Stimulated activated CD8-positive, alpha-beta memory T cell treated with anti-CD3 and anti-CD28 coated beads, Interleukin-15, amount 100 ng/mL, for 1 hour (primary cell): ENCODE measurements at regions not wholly inside any gene's neighbourhood (a gene's known extent, or its start where the extent isn't known, plus 50 kb on each side); places are given as distances from the start of the nearest gene placed in this dataset.

ENCODE experiments used
- DNase-seq: peaks from one replicate; pipeline ENCODE4 v3.0.0-alpha.2; 2020; ENCODE audit warnings: low read depth

GRCh38 chr16:51420247-51420646 is 269.2 kb upstream of the SALL1 start:
- no peak for DNase-seq

DNA sequence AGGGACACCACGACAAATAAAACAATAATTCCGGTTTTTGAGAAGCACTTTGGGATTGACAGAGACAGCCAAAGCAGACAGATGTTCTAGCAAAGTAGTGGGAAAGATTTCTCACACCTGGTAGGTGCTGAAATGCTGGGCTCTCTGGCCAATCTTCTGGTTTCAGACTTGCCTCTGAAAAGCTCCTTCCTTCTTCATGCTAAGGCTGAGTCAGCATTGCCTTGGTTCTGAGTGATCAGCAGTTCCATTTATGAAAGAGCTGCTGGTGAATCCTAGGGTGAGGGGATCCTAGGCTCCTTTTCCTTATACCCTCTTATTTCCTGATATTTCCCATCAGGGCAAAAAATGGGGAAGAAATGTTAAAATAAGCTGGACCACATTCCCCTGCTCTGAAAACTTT is 268.7 kb upstream of the SALL1 start:
- DNase-seq = no peak

DNA sequence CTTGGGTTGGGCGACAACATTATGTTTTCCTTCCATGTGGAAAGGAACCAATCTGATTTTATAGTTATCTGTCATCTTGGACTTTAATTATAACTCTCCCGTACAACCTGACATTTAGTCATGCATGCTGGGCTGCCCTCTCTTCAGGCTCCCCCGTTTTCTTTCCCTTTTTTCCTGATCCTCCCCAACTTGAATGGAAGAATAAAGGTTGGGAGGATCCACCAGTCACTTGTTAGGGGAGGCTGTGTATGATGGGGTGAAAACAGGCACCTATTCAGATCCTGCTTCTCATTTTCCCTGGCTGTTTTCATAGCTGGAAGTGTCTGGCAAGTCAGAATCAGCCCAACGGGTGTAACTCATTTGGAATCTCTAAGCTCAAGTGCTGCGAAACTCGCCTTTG is 267.2 kb upstream of the SALL1 start:
- DNase-seq = no peak

GRCh38 chr16:51416926-51417325 is 265.9 kb upstream of the SALL1 start:
- DNase-seq = no peak

DNA sequence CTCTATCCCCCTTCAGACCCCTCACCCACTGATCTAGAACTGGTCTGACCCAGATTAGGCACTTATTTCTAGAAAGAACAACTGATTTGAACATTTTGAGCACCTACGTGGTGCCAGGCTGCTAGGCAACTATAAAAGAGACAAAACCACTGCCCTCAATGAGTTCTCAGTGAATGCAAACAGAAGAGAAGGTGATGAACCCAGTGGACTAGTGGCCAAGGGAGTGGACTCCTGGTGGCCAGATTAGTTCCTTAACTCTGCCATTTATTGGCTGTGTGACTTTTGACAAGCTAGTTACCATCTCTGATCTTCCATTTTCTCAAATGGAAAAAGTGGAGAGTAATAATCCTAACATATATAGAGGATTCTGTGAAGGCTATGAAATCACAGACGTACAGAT is 259.1 kb upstream of the SALL1 start:
- DNase-seq = no peak

DNA sequence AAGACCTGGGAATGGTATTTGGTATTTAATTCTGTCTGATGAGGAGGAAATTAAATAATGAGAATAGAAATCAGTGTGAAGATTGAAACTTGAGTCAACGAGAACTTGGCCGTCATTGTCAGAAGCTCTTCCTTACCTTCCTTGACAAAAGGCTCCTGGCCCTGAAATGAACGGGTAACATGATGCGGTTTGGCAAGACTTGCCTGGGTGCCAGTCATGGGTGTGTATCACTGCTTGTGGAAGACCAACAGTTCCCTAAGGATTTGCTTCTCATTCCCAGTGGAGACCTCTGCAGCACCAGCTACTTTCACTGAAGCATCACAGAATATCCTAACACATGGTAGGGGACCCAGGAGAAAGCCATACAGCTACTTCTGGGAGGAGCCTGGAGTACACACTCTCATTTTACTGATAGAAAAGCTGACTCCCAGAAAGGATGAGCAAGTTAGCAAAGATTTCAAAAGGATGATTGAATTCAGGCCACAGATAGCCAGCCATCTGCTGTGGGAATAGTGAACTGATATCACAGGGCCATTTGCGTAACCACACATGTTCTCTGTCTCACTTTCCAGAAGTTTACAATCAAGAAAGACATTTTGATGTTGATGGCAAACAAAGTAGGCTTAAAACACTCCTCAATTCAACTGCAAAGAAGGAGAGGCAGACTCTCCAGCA is 258.1 kb upstream of the SALL1 start:
- no peak for DNase-seq

GRCh38 chr16:51408357-51408756 is 257.3 kb upstream of the SALL1 start:
- no peak for DNase-seq

DNA sequence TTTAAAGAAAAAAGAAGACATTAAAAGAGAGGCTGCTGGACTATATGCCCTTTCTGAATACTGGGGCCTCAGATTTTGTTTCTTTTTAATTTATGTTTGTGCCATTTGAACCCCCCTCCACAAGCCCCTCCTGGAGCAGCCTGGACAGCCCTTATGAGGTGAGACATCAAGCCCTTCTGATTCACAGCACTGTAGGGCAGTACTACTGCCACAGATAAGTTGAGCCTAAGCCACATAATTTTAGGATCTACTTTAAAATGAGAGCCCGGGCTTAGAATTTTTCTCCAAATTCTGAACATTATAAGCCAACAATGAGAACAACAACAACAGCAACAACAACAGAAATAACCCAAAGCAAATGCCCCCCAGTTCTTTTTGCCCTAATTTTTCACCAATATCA is 256.9 kb upstream of the SALL1 start:
- DNase-seq = no peak

DNA sequence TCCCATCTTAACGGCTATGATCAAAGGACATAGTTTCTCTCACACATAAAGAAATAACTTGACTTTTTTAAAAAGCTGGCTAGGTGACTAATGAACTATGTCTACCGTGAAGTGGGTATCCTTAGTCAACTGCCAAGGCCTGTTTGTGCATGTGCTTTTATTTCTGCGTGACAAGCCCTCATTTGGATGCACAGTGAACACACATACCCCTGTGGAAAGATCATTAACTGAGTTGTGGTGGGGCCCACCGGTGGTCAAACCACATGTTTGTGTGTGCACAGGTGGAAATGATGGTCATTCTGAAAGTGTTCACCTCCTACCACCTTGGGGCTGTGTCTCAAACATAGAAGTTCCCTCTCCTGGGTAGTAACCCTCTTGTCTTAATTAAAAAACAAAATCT is 256.1 kb upstream of the SALL1 start:
- DNase-seq = no peak

GRCh38 chr16:51405361-51405760 is 254.3 kb upstream of the SALL1 start:
- no peak for DNase-seq

- DNase-seq = no peak
These were observed 253.3 kb upstream of the SALL1 start for GRCh38 chr16:51404386-51404785.

DNA sequence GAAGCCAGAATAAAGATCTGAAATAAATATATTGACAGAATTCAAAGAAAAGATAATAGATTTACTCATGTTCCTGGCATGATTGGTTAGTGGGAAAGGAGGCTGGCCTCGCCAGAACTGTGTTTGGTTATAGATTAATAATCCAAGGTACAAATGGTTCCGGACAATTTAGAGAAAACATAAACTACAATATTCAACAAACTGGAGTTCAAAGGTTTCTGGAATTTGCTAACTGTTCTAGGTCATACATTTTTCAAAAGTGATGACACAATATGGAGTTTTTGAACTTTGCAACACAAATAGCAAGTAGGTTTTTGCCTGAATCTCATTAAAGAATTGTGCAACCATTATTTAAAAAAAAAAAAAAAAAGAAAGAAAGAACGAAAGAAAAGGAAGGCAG is 251.7 kb upstream of the SALL1 start:
- no peak for DNase-seq

- DNase-seq = no peak
These were observed 251.2 kb upstream of the SALL1 start for GRCh38 chr16:51402298-51402697.

GRCh38 chr16:51401673-51402072 is 250.6 kb upstream of the SALL1 start:
- no peak for DNase-seq

- no peak for DNase-seq
These were observed 249.0 kb upstream of the SALL1 start for GRCh38 chr16:51399908-51400670.

DNA sequence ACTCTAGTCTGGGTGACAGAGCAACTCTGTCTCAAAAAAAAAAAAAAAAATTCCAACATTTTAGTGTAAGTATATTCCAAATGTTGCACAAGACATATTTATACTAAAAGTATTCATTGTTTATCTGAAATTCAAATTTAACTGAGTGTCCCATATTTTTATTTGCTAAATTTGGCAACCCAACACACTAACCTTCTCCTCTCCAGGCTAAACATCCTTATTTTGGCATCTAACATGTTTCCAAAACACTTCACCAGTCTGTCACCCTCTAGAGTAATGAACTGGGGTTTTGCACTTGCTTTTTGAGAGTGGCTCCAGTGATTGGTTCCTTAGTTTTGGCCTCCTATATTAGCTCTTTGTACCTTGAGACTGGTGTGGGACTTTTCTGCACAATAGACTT is 243.4 kb upstream of the SALL1 start:
- DNase-seq = no peak

DNA sequence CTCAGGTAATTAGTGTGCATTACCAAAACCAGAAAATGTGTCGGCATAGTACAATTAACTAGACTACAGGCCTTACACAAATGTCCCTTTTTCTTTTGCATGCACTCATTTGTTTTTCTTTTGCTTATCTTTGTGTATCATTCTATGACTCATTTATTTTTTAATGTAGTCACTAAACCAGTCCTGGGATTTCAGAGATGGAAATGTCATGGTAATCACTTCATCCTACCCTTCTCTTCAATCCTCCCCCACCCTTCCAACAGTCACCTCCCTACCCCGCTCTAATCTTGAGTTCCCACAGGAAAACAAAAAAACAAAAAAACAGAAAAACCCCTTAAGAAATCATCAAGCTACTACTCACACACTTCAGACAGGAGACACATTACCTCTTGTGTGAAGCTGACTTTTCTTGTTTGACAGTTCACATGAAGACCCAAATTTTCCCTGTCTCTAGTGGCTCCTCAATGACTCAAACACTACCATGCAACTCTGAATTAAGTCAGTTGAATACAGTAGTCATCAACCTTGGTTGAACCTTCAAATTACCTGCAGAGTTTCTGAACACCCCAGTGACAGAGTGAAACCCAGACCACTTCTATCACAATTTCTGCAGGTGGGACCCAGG is 242.4 kb upstream of the SALL1 start:
- no peak for DNase-seq

DNA sequence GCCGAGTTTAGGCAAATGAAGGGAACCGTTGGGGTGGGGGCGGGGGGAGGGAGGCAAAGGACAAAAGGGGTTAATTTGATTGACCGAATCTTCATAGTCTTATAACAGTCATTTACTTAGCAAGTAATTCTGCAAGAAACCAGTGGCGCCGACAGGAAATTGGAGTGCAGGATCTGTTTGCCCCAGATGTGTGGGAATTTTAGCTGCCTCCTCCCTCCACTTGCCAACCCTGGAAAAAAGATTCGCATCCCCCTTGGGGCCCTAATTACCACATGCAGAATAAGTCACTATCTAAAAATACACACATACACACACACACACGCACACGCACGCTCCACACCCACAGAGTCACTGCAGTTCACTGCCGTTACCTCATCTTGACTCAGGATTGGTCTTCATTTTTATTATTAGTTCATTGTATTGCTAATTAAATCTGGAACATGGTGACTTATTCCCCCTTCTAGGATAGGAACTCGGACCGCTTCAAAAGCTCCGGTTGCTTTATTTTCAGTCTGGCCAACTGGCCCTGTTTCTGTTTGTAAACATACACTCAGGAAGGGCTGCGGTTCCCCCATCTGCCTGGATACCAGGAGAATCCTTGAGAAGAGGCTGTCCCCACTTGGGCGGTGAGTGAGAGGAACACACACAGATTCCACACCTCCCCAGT is 241.6 kb upstream of the SALL1 start:
- DNase-seq = no peak

- DNase-seq = no peak
These were observed 240.9 kb upstream of the SALL1 start for GRCh38 chr16:51391798-51392511.

GRCh38 chr16:51390877-51391276 is 239.8 kb upstream of the SALL1 start:
- no peak for DNase-seq

- no peak for DNase-seq
These were observed 238.8 kb upstream of the SALL1 start for GRCh38 chr16:51389881-51390280.

GRCh38 chr16:51388516-51388951 is 237.5 kb upstream of the SALL1 start:
- no peak for DNase-seq
